ENCODE measurements at regions not wholly inside any gene's neighbourhood (a gene's known extent, or its start where the extent isn't known, plus 50 kb on each side); places are given as distances from the start of the nearest gene placed in this dataset.

DNA sequence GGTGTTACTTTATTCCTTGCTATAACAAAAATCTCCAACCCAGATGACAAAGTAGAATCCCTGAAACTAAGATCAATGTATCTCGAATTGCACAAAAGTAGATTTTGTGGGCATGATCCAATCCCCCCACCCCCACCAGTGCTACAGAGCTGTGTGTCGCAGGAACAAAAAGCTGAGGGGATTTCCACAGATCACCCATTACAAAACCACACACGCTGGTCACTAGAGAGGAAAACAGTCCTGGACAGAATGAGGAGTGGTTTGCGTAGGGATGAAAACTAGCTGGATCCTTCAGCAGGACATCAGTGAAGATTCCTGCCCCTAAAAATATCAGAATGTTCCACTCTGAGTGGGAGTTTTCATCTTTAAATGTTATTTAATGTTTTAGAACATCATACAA is 165.3 kb upstream of the STK17B start:
- no peak for FAIRE-seq
- no peaks in the 10 kb centered on the region for H3K4me1 ChIP-seq (ENCODE audit: control insufficient read depth in 2 of 3, insufficient read depth in 2 of 3, low read depth in 1 of 3, low read length in 3 of 3)
- H3K4me3 ChIP-seq (ENCODE audit: low read length in 3 of 3), result no peak overlapping the region
- H3K36me3 ChIP-seq (ENCODE audit: control insufficient read depth in 2 of 3, insufficient read depth in 3 of 3, low read length in 3 of 3), result no peaks in the 10 kb centered on the region
- H3K27me3 ChIP-seq (ENCODE audit: control insufficient read depth, insufficient read depth, low read length), result no peaks in the 10 kb centered on the region
- no peak for DNase-seq
- intact Hi-C loops (cut with DNase I), result no loop called here
- H3K27ac ChIP-seq (ENCODE audit: low read depth in 2 of 2, low read length in 2 of 2), result no peak overlapping the region
- TF ChIP-seq, protein P1, sequence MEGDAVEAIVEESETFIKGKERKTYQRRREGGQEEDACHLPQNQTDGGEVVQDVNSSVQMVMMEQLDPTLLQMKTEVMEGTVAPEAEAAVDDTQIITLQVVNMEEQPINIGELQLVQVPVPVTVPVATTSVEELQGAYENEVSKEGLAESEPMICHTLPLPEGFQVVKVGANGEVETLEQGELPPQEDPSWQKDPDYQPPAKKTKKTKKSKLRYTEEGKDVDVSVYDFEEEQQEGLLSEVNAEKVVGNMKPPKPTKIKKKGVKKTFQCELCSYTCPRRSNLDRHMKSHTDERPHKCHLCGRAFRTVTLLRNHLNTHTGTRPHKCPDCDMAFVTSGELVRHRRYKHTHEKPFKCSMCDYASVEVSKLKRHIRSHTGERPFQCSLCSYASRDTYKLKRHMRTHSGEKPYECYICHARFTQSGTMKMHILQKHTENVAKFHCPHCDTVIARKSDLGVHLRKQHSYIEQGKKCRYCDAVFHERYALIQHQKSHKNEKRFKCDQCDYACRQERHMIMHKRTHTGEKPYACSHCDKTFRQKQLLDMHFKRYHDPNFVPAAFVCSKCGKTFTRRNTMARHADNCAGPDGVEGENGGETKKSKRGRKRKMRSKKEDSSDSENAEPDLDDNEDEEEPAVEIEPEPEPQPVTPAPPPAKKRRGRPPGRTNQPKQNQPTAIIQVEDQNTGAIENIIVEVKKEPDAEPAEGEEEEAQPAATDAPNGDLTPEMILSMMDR (IDR thresholded peaks at IDR 0.05; ENCODE audit: borderline replicate concordance, extremely low read depth, insufficient read depth), result no peak
- H3K9me3 ChIP-seq (ENCODE audit: control insufficient read depth in 2 of 3, insufficient read depth in 1 of 3, low read length in 3 of 3), result no peaks in the 10 kb centered on the region
- H3K9ac ChIP-seq (ENCODE audit: low read length in 3 of 3), result no peak overlapping the region

DNA sequence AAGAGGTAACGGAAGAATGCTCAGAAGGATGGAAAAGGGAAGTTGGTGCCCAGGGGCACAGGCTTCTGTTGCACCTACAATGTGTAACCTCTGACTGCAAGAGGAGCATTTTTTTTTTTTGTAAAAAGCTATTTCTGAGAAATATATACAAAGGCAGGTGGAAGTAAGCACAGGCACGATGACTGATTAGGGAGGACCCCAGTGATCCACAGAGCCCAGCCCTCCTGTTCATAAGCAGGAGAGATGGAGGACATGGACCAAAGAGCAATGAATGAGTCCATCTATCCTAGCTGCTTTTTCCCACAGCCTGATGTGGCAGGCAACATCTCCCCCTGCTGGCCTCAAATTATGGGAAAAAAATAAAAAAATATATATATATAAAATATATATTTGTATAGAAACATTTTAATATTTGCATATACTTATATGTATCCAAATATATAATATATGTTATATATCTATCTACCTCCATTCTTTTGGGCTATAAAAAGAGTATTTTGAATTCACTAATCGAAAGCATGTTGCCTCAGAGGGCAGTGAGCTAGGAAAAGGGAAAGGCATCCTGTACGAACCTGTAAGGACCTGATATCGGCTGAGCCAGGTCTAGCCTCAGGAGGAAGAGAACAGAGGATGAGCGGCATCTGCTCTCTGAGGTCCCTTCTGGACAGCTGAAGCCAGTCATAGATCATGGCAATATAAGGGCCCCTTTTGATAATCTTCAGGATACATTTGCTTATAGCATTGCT is 166.0 kb upstream of the STK17B start:
- no peak overlapping the region for H3K9ac ChIP-seq (ENCODE audit: low read length in 3 of 3)
- H3K4me1 ChIP-seq (ENCODE audit: control insufficient read depth in 2 of 3, insufficient read depth in 2 of 3, low read depth in 1 of 3, low read length in 3 of 3), result no peaks in the 10 kb centered on the region
- TF ChIP-seq, protein P1 (IDR thresholded peaks at IDR 0.05; ENCODE audit: borderline replicate concordance, extremely low read depth, insufficient read depth), result peak; percentile 19
- FAIRE-seq (peak; percentile 39), DNase-seq (peak in 2 of 5 donors; percentile 3 to 51)
- no peaks in the 10 kb centered on the region for H3K27me3 ChIP-seq (ENCODE audit: control insufficient read depth, insufficient read depth, low read length)
- intact Hi-C loops (cut with DNase I), result no loop called here
- H3K9me3 ChIP-seq (ENCODE audit: control insufficient read depth in 2 of 3, insufficient read depth in 1 of 3, low read length in 3 of 3), result no peaks in the 10 kb centered on the region
- H3K27ac ChIP-seq (ENCODE audit: low read depth in 2 of 2, low read length in 2 of 2), result no peak overlapping the region
- H3K4me3 ChIP-seq (ENCODE audit: low read length in 3 of 3), result no peak overlapping the region
- H3K36me3 ChIP-seq (ENCODE audit: control insufficient read depth in 2 of 3, insufficient read depth in 3 of 3, low read length in 3 of 3), result no peaks in the 10 kb centered on the region

DNA sequence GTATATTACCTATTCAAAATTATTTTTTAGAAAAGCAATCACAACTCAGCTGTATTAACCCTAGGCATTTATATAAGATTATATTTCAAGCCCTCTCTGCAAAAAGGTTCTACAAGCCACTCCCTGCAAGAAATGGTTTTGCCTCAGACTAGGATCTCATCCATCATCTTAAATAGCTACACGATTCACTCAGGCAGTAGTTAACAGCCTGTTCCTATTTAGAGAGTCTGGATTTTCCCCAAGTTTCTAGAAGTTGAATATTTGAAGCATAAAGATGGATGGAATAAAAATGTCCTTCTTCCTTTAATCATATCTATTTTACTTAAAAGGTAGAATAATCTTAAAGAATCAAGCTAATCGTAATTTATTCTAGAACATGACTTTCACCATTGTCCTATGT is 167.1 kb upstream of the STK17B start:
- intact Hi-C loops (cut with DNase I), result no loop called here
- no peaks in the 10 kb centered on the region for H3K36me3 ChIP-seq (ENCODE audit: control insufficient read depth in 2 of 3, insufficient read depth in 3 of 3, low read length in 3 of 3)
- no peak overlapping the region for H3K27ac ChIP-seq (ENCODE audit: low read depth in 2 of 2, low read length in 2 of 2)
- H3K9me3 ChIP-seq (ENCODE audit: control insufficient read depth in 2 of 3, insufficient read depth in 1 of 3, low read length in 3 of 3), result no peaks in the 10 kb centered on the region
- no peak overlapping the region for H3K4me3 ChIP-seq (ENCODE audit: low read length in 3 of 3)
- FAIRE-seq (no peak), DNase-seq (no peak)
- H3K4me1 ChIP-seq (ENCODE audit: control insufficient read depth in 2 of 3, insufficient read depth in 2 of 3, low read depth in 1 of 3, low read length in 3 of 3), result no peaks in the 10 kb centered on the region
- TF ChIP-seq, protein P1 (IDR thresholded peaks at IDR 0.05; ENCODE audit: borderline replicate concordance, extremely low read depth, insufficient read depth), result no peak
- no peaks in the 10 kb centered on the region for H3K27me3 ChIP-seq (ENCODE audit: control insufficient read depth, insufficient read depth, low read length)
- H3K9ac ChIP-seq (ENCODE audit: low read length in 3 of 3), result no peak overlapping the region
